HepG2 (cell line): ENCODE measurements at regions not wholly inside any gene's neighbourhood (a gene's known extent, or its start where the extent isn't known, plus 50 kb on each side); places are given as distances from the start of the nearest gene placed in this dataset.

Source experiments
- ATAC-seq: fragments of 200-7000 bp; cut with Tn5 transposase; 3 replicates; pipeline ENCODE4 v1.9.1; 2020; ENCODE audit warnings: mild to moderate bottlenecking, moderate library complexity
- BruUV-seq: library from RNA; stranded (reverse); fragments of 400-500 nt; replicated peaks from 2 replicates; lab custom pipeline; 2021; lab: Mats Ljungman, UMichigan
- CTCF ChIA-PET: fragments of 300-600 bp; formaldehyde crosslinking; extraction: SDS; loops from one replicate; lab custom pipeline; 2021; ENCODE audit warnings: low total read pairs, inconsistent platforms, low intra/inter-chr PET ratio; lab: Yijun Ruan, JAX
- POLR2A ChIA-PET: fragments of 350-600 bp; sonication (Branson Sonifier 250); formaldehyde crosslinking; loops from one replicate; lab custom pipeline; 2020; ENCODE audit warnings: antibody characterized with exemption, inconsistent platforms; lab: Yijun Ruan, JAX
- DNase-seq: peaks from one replicate; pipeline ENCODE4 v3.0.0-alpha.2; 2015; ENCODE audit warnings: low spot score
- FAIRE-seq: peaks from 3 replicates; lab custom pipeline; 2011; peaks lifted over from hg19 to GRCh38; lab: Jason Lieb, UNC
- H2AFZ ChIP-seq: one replicate; pipeline ENCODE4 v1.6.1; 2011; ENCODE audit warnings: low read length, inconsistent platforms
- H3K27ac ChIP-seq: fragments of 300-600 bp; 3 replicates; pipeline ENCODE4 v1.8.0; 2011; ENCODE audit warnings: mixed run types, mild to moderate bottlenecking, mixed read lengths, low read length, inconsistent platforms; ENCODE audit not compliant: insufficient read depth; ENCODE audit errors: extremely low read length
- H3K27me3 ChIP-seq, 2 experiments: fragments of 200-600 bp in 1 of 2; 2 replicates in 1 of 2; 3 replicates in 1 of 2; pipeline versions ENCODE4 v1.6.0 to v1.8.0; 2011; ENCODE audit warnings: low read length in 2 of 2, mild to moderate bottlenecking in 2 of 2, moderate library complexity in 2 of 2, inconsistent platforms in 1 of 2; ENCODE audit not compliant: insufficient read depth in 2 of 2, control insufficient read depth in 1 of 2
- H3K36me3 ChIP-seq, 2 experiments: fragments of 200-600 bp in 1 of 2; replicated peaks in 1 of 2; 2 replicates in 1 of 2; 3 replicates in 1 of 2; pipeline versions ENCODE4 v1.5.1 to v1.8.0; 2011; ENCODE audit warnings: low read length in 2 of 2, inconsistent platforms in 1 of 2; ENCODE audit not compliant: insufficient read depth in 2 of 2, control insufficient read depth in 1 of 2
- H3K4me1 ChIP-seq: 2 replicates; pipeline ENCODE4 v1.5.1; 2012; ENCODE audit warnings: low read length, inconsistent platforms; ENCODE audit not compliant: insufficient read depth
- H3K4me2 ChIP-seq: 2 replicates; pipeline ENCODE4 v1.6.0; 2011; ENCODE audit warnings: low read depth, low read length, inconsistent platforms
- H3K4me3 ChIP-seq, 3 experiments: fragments of 200-600 bp in 1 of 3; sonication (generic), shearing (Covaris generic) in 1 of 3; replicated peaks in 1 of 3; 2 replicates each; pipeline ENCODE4 v1.5.1; 2011 to 2016; ENCODE audit warnings: low read length in 3 of 3, inconsistent platforms in 2 of 3, low read depth in 2 of 3, mild to moderate bottlenecking in 2 of 3, control low read depth in 1 of 3, mixed read lengths in 1 of 3; ENCODE audit not compliant: insufficient read depth in 1 of 3
- H3K79me2 ChIP-seq: one replicate; pipeline ENCODE4 v1.6.1; 2011; ENCODE audit warnings: low read length, inconsistent platforms; ENCODE audit not compliant: insufficient read depth
- H3K9ac ChIP-seq: 2 replicates; pipeline ENCODE4 v1.6.0; 2011; ENCODE audit warnings: mild to moderate bottlenecking, low read depth, low read length, inconsistent platforms; ENCODE audit not compliant: insufficient read depth
- H3K9me3 ChIP-seq: 2 replicates; pipeline ENCODE4 v1.5.1; 2012; ENCODE audit warnings: mild to moderate bottlenecking, low read length
- H4K20me1 ChIP-seq: 2 replicates; pipeline ENCODE4 v1.6.0; 2011; ENCODE audit warnings: inconsistent platforms, mild to moderate bottlenecking, low read length, moderate library complexity; ENCODE audit not compliant: insufficient read depth
- CREB1 ChIP-seq, 2 experiments: fragments of 450-650 bp in 1 of 2; IDR thresholded peaks; 2 replicates each; pipeline ENCODE4 v1.6.1; 2016 to 2017; ENCODE audit warnings: control low read depth in 1 of 2, mild to moderate bottlenecking in 1 of 2, missing compliant biosample characterization in 1 of 2, missing genetic modification characterization in 1 of 2
- MTA1 ChIP-seq: sonication (generic); formaldehyde crosslinking; IDR thresholded peaks from 2 replicates; pipeline ENCODE4 v1.4.0; 2020; ENCODE audit warnings: missing genetic modification reagents, mild to moderate bottlenecking, borderline replicate concordance
- PAF1 ChIP-seq: IDR thresholded peaks from 2 replicates; pipeline ENCODE4 v1.6.1; 2016; ENCODE audit warnings: missing genetic modification reagents, missing compliant biosample characterization
- POLR2A ChIP-seq, 2 experiments: IDR thresholded peaks; 2 replicates each; pipeline ENCODE4 v1.6.1; 2011; ENCODE audit warnings: low read depth in 2 of 2, low read length in 2 of 2, mild to moderate bottlenecking in 1 of 2, moderate library complexity in 1 of 2; ENCODE audit not compliant: insufficient read depth in 1 of 2
- PPARG ChIP-seq: conservative IDR thresholded peaks from 2 replicates; pipeline ENCODE4 v1.6.1; 2016; ENCODE audit warnings: missing biosample characterization, missing genetic modification reagents
- SETDB1 ChIP-seq: sonication (generic); formaldehyde crosslinking; IDR thresholded peaks from 2 replicates; pipeline ENCODE4 v1.5.1; 2020; ENCODE audit warnings: missing genetic modification reagents, mild to moderate bottlenecking, borderline replicate concordance
- ZBTB7A ChIP-seq: sonication (generic); formaldehyde crosslinking; IDR thresholded peaks from 2 replicates; pipeline ENCODE4 v1.8.0; 2022; ENCODE audit warnings: mild to moderate bottlenecking, missing genetic modification reagents
- ZFAT ChIP-seq: sonication (generic); formaldehyde crosslinking; conservative IDR thresholded peaks from 2 replicates; pipeline ENCODE4 v1.8.1; 2023; ENCODE audit warnings: missing genetic modification reagents, inconsistent platforms
- ZFP82 ChIP-seq: sonication (generic); formaldehyde crosslinking; IDR thresholded peaks from 2 replicates; pipeline ENCODE4 v1.5.1; 2020; ENCODE audit warnings: mild to moderate bottlenecking, missing genetic modification reagents, borderline replicate concordance
- ZNF83 ChIP-seq: sonication (generic); formaldehyde crosslinking; IDR thresholded peaks from 2 replicates; pipeline ENCODE4 v1.4.0; 2020; ENCODE audit warnings: missing genetic modification reagents, mild to moderate bottlenecking, borderline replicate concordance
- WGBS: methylation state at CpG from one replicate; pipeline ENCODE4 v1.1.6; 2017; ENCODE audit warnings: low lambda C conversion rate; 5-methylcytosine and 5-hydroxymethylcytosine counted together
- in situ Hi-C: cut with HindIII; loops from 2 replicates; pipeline ENCODE4 v1.10.0; 2017; ENCODE audit warnings: low pct_unique_long_range_greater_than_20kb; ENCODE audit not compliant: extremely low pct_ligation_motif_present
- intact Hi-C: fragments of 100-400 bp; cut with micrococcal nuclease; formaldehyde crosslinking; loops from one replicate; pipeline ENCODE4 v1.10.0; 2022; ENCODE audit not compliant: unreplicated experiment
- TF ChIP-seq, protein P1 (sequence below): IDR thresholded peaks from 2 replicates; pipeline ENCODE4 v1.6.1; 2016; ENCODE audit warnings: missing compliant biosample characterization, missing genetic modification reagents, borderline replicate concordance
- TF ChIP-seq, protein P2 (sequence below): sonication (generic); formaldehyde crosslinking; IDR thresholded peaks from 2 replicates; pipeline ENCODE4 v1.4.0; 2020; ENCODE audit warnings: missing genetic modification reagents, borderline replicate concordance

DNA sequence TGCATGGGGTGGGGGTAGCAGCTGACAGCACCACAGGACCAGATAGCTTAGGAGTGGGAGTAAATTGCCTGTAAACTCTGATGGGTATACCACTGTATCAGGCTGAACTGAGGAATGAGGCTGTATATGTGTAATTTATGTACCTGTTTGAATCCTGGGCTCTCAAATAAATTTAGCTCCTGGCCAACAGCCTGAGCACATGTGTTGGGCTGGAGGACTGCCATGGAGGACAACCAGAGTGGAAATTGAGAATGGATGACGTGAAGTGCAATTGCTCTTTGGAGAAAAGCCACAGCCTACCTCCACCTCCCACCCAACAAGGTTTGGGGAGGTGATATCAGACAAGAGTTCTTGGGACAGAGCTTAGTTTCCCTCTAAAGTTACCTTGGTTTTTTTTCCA, 328.6 kb upstream of the PROK2 start:
- Histone ChIP-seq H3K27me3 (no peaks in the 10 kb centered on the region; a peak in 1 of 5 replicates), H4K20me1 (no peaks in the 10 kb centered on the region), H3K4me1 (peaks cover 1% of the 10 kb centered on the region), H2AFZ (no peak overlapping the region), H3K4me3 (no peak overlapping the region), H3K79me2 (no peaks in the 10 kb centered on the region), H3K9ac (no peak overlapping the region), H3K27ac (no peak overlapping the region), H3K4me2 (no peak overlapping the region), H3K9me3 (no peaks in the 10 kb centered on the region), H3K36me3 (no peaks in the 10 kb centered on the region)
- in situ Hi-C loops (no loop called here), intact Hi-C loops (no loop called here)
- ChIA-PET POLR2A (no interaction called here), CTCF (no interaction called here)
- FAIRE-seq (no peak), ATAC-seq (no peak), DNase-seq (no peak)
- no TSS peak for BruUV-seq
- TF ChIP-seq ZNF83 (CRISPR knock-in tag) (no peak), PAF1 (no peak), ZBTB7A (CRISPR knock-in tag) (no peak), ZFP82 (CRISPR knock-in tag) (no peak), POLR2A (IDR thresholded peaks at IDR 0.05; ENCODE audit: insufficient read depth in 1 of 2, low read depth in 2 of 2, low read length in 2 of 2) (no peak), MTA1 (CRISPR knock-in tag) (no peak), ZFAT (no peak), PPARG (CRISPR knock-in tag) (no peak), CREB1 (IDR thresholded peaks at IDR 0.05) (no peak), CREB1 (CRISPR knock-in tag; IDR thresholded peaks at IDR 0.05) (no peak), SETDB1 (no peak)
- TF ChIP-seq, protein P1, sequence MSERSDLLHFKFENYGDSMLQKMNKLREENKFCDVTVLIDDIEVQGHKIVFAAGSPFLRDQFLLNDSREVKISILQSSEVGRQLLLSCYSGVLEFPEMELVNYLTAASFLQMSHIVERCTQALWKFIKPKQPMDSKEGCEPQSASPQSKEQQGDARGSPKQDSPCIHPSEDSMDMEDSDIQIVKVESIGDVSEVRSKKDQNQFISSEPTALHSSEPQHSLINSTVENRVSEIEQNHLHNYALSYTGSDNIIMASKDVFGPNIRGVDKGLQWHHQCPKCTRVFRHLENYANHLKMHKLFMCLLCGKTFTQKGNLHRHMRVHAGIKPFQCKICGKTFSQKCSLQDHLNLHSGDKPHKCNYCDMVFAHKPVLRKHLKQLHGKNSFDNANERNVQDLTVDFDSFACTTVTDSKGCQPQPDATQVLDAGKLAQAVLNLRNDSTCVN = no peak
- TF ChIP-seq, protein P2, sequence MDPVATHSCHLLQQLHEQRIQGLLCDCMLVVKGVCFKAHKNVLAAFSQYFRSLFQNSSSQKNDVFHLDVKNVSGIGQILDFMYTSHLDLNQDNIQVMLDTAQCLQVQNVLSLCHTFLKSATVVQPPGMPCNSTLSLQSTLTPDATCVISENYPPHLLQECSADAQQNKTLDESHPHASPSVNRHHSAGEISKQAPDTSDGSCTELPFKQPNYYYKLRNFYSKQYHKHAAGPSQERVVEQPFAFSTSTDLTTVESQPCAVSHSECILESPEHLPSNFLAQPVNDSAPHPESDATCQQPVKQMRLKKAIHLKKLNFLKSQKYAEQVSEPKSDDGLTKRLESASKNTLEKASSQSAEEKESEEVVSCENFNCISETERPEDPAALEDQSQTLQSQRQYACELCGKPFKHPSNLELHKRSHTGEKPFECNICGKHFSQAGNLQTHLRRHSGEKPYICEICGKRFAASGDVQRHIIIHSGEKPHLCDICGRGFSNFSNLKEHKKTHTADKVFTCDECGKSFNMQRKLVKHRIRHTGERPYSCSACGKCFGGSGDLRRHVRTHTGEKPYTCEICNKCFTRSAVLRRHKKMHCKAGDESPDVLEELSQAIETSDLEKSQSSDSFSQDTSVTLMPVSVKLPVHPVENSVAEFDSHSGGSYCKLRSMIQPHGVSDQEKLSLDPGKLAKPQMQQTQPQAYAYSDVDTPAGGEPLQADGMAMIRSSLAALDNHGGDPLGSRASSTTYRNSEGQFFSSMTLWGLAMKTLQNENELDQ (CRISPR knock-in tag) = no peak
- WGBS = 0% methylated on average over 1 of the region's 1 CpG
